ENCODE measurements at regions not wholly inside any gene's neighbourhood (a gene's known extent, or its start where the extent isn't known, plus 50 kb on each side); places are given as distances from the start of the nearest gene placed in this dataset.

- TF ChIP-seq CTCF (IDR thresholded peaks at IDR 0.05), result no peak
- TF ChIP-seq POLR2A (IDR thresholded peaks at IDR 0.05), result no peak
These were observed 305.5 kb downstream of the C7orf25 start for GRCh38 chr7:42606193-42606905.
